GM19043 (cell line): ENCODE measurements at regions not wholly inside any gene's neighbourhood (a gene's known extent, or its start where the extent isn't known, plus 50 kb on each side); places are given as distances from the start of the nearest gene placed in this dataset.
"Not testable (repeated sequence)": the region's sequence is repeated elsewhere in the genome, so short reads cannot be mapped to it uniquely, and the experiment has no call there.

Experiments
- ATAC-seq: cut with Tn5 transposase; IDR thresholded peaks from one replicate; pipeline ENCODE4 v1.9.1; 2021; ENCODE audit warnings: low read depth; ENCODE audit not compliant: unreplicated experiment

DNA sequence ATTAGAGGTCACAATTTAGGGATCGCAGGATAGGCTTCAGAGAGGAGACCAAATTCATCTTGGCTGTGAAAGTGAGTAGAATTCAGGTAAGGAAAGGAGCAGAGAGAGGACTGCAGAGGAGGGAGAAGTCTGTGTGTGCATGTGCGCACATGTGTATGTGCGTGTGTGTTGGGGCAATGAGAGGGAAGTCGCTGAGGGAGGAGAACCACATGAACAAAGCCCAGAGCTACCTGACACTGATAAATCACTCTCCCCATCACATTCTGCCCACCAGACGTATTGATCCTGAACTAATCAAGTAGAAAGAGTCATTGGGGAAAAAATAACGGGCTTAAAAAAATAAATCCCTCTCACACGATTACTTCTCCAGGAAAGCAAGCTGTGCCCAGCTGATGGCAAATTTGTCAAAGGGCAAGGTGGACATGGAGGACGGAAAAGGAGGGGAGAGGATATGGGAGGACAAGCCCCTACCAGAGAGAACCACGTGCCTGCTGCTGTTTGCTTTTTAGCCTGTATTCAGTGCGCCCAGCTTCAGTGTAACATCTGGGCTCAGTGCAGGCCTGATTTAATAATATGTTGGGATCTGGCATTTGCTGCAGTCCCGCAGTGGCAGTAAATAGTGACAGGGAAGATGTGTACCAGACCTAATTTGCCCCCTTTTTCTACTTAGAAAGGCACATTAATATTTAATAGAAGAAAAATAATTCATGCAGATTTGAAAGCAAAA is 307.5 kb downstream of the C1D start:
- no peak for ATAC-seq

GRCh38 chr2:67760995-67761394 is 301.8 kb downstream of the C1D start:
- no peak for ATAC-seq

- ATAC-seq = no peak
Measured at GRCh38 chr2:67771380-67771779, 291.4 kb downstream of the C1D start.

DNA sequence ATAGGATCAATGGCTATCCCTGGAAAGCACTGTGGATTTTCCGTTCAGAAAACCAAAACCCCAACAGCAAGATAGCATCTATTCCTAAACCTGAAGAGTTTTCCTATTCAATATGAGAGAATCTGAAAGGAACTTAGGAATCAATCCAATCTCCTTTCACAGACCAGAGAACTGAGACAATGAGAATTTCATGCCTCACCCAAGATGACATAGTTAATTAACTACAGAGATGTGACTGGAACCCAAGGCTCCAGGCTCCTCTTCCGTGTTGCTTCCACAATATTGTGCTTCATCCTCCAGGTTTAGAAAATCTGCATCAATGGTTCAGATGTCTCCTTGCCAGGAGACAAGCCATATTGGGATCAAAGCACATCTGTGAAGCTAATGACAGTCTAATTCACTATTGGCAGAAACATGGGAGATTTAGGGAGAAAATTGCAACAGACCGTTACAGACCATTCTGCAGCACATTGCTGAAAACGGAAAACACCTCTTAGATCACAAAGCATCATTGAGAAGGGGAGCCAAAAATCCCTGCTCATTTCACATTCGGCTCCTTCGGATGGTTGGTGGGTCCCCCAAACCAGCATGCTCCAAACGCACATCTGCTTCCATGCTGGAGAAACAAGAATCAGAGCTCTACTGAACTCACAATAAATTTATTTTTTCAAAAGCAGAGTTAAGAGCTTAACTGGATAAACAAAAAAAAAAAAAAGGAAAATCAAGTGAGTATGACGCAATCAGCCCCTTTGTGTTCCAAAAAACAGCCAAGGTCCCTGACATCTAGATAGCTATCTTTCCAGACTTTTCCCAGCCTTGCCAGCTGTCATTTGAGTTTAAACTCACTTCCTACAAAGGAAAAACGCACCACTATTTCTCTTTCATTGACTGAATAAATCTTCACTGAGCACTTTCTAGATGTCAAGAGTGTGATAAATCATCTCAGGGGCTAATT is 290.3 kb downstream of the C1D start:
- no peak for ATAC-seq

DNA sequence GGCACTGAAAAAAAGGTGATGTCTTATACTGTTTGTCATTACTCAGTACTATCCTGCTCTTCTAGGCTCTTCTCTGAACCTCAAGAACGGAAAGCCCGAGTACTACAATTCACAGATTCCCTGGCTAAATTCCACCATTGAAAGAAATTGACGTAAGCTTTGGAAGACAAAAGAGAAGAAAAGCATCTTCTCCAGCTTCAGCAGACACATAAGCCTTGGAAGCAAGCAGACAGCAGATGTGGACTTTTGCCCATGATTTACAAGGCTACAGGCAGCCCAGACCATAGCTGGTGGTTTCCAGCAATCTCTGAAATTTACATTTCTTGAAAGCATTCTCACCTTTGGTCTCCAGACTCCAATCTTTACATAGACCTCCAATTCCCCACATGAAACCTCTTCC is 289.0 kb downstream of the C1D start:
- no peak for ATAC-seq

DNA sequence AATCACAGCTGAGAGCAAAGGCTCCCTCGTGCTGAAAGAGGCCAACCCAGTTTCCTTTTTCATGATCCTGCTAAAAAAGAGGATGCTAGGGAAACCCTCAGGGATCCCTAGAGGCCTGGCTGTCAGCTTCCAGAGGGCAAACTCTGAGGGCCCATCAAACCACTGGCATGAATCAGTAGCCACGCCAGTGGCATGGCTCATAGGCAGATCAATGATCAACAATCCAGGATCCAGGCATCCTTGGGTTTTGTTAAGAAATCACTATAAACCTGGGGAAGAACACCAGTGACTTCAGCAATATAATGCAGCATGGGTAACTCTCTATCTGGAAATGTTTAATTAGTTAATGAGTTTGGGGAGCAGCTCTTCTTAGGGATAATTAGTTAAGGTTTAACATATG is 286.5 kb downstream of the C1D start:
- no peak for ATAC-seq

DNA sequence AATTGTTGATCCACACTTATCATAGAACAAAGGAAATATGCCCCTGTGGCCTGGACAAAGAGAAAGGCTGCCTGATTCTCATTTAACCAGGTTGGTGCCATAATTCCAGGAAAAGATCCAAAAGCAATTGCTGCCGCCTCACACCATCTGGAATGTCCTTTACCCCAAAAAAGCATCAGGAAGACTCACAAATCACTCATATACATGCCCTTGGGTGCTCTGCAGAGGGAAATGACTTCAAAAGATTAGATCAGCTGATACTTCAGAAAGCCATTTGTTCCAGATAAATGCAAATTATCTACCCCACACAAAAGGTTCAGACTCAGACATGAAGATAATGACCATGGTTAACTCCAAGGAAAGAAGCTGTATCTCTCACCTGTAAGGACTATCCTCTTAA is 285.8 kb downstream of the C1D start:
- ATAC-seq = no peak

DNA sequence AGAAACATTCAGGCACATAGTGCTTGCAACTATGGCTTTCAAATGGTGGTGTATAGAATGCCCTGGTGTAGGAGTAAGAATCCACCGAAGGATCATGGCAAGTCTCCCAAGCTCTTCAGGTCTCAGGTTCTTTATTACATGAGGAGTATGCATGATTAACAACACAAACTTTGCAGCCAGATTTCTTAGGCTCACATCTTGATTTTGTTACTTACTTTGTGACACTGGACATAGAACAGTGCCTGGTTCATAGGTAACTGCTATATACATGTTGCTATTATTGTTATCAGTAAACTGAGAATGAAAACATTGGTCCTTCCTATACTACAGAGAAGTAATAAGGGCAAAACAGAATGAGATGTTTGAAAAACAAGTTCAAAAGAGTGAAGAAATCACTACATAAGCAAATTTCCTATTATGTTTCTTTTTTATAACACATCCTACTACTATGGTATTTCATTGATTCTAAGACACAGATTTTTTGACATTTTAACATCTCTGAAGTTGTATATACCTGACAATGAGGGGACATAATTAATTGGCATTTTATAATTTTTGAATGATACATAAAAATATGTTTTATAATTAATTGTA is 284.9 kb downstream of the C1D start:
- ATAC-seq = no peak

DNA sequence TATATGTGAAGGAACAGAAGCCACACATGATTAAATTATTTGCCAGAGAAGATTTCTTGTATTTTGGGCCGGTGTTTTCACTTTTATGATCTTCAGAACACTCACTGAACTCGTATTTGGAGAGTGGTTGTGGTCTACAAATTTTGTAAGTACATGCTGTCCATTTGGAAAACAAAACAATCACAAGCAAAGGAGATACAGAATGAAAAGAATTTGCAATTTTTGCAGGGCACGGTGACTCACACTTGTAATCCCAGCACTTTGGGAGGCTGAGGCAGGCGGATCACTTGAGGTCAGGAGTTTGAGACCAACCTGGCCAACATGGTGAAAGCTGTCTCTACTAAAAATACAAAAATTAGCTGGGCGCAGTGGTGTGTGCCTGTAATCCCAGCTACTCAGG is 282.0 kb downstream of the C1D start:
- ATAC-seq = not testable (repeated sequence)

DNA sequence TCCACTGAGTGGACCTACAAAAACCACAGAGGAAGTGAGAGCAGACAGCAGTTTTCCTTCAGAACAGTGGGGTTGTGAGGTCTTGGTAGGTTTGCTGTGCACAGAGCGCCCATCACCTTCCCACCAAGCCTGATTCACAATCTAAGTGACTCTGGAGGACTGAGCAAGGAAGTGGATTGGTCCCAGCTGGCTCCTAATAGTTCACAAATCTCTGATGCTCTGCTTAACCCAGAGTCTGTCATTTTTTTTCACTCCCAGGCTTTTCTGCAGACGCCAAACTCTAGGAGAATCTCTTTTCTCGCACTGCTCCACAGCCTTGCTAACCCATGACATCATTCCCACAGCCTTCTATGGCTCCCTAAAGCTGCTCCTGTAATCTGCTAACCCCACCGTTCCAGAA is 280.4 kb downstream of the C1D start:
- no peak for ATAC-seq

- ATAC-seq = no peak
Measured at GRCh38 chr2:67783026-67783425, 279.8 kb downstream of the C1D start.

DNA sequence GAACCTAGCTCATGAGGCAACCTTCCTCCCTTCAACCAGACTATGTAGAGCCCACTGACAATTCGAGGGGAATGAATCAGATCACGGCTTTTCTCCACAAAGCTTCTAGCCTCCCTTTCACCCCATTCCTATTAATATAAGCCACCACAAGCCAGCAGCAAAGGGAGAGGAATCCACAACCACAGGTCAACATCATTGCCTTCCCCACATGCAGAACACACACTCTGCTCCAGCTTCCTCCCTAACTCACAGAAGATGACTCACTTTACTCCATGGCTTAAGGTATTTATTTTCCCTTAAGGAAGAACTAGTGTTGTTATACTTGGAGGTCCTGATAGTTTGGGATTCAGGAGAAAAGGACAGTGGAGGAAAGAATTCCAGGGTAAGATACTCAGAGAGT is 272.2 kb downstream of the C1D start:
- no peak for ATAC-seq

- no peak for ATAC-seq
Measured at GRCh38 chr2:67792191-67792590, 270.6 kb downstream of the C1D start.

GRCh38 chr2:67792681-67793091 is 270.1 kb downstream of the C1D start:
- ATAC-seq = no peak

GRCh38 chr2:67797801-67798540 is 264.8 kb downstream of the C1D start:
- no peak for ATAC-seq

DNA sequence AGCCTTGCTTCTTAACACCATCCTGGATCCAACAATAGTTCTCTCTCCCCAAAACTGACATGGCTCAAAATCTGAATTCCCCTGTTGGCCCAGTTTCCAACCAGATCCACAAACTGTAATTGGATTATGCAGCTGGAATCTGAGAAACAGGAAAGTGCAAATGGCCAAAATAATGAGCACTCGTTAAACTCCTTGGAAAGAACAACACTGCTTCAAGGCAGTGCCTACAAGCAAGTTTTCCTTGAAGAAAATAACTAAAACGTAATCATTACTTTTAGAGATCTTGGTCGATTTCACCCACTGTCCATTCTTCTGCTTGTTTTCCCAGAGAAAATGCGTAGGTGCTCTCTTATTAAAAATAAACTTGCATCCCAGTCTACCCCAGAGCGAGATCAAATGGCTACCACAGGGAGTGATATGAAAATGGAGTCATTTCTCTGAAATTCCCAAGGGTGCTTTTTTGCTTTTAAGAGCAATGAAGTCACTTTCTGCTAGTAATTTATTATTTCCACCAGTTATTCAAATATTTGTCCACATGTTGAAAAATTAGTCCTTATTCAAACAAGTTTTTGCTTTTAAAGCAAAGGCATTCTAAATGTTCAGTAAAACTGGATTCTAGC is 264.2 kb downstream of the C1D start:
- ATAC-seq = no peak

GRCh38 chr2:67799886-67800285 is 262.9 kb downstream of the C1D start:
- no peak for ATAC-seq

DNA sequence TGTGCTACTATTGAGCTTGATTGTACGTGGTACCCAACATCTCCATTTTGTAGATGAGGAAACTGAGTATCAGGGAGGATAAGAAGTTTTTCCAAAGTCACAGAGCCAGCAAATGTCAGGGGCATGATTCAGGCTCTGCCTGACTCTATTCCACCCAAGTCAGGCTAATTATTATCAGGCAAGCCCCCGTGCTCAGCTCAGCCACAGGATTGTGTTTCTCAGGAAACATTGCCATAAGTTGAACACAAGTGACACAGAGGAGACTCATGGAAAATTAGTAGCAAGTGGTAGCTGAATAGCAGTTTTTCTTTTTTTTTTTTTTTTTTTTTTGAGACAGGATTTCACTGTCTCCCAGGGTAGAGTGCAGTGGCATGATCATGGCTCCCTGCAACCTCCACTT is 260.5 kb downstream of the C1D start:
- ATAC-seq = no peak

DNA sequence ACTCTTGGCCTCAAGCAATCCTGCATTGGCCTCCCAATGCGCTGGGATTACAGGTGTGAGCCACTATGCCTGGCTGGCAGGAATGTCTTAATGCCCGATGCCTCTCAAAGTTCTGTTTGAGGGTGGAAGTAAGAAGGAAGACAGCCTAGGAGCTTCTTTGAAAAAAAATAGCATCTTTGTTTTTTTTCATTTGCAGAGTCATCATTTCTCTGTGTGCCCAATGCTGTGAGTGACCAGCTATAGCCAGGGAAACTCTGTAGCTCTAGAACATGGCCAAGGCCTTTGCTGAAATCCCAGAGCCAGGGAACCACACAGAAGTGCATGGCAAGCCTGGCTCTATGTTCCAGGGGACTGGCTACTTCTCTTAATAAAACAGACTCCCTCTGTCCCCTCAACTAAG is 260.0 kb downstream of the C1D start:
- no peak for ATAC-seq

GRCh38 chr2:67806816-67807215 is 256.0 kb downstream of the C1D start:
- no peak for ATAC-seq
